ENCODE measurements at regions not wholly inside any gene's neighbourhood (a gene's known extent, or its start where the extent isn't known, plus 50 kb on each side); places are given as distances from the start of the nearest gene placed in this dataset.
"Not testable (repeated sequence)": the region's sequence is repeated elsewhere in the genome, so short reads cannot be mapped to it uniquely, and the experiment has no call there.

- DNase-seq: no peak
Measured at GRCh38 chr12:33703221-33703620, 263.6 kb upstream of the SYT10 start.

- DNase-seq: no peak
Measured at GRCh38 chr12:33706927-33707326, 267.3 kb upstream of the SYT10 start.

- no peak for DNase-seq
Measured at GRCh38 chr12:33708935-33709334, 269.3 kb upstream of the SYT10 start.

GRCh38 chr12:33710548-33710947, 270.9 kb upstream of the SYT10 start:
- DNase-seq: no peak

GRCh38 chr12:33718631-33719030, 279.0 kb upstream of the SYT10 start:
- DNase-seq: no peak

- no peak for DNase-seq
Measured at GRCh38 chr12:33721561-33721960, 281.9 kb upstream of the SYT10 start.

- no peak for DNase-seq
Measured at GRCh38 chr12:33724867-33725266, 285.2 kb upstream of the SYT10 start.

- no peak for DNase-seq
Measured at GRCh38 chr12:33734871-33735270, 287.4 kb upstream of the ALG10 start.

- DNase-seq: no peak
Measured at GRCh38 chr12:33752854-33753253, 269.4 kb upstream of the ALG10 start.

- no peak for DNase-seq
Measured at GRCh38 chr12:33757701-33758100, 264.6 kb upstream of the ALG10 start.

GRCh38 chr12:33759279-33759678, 263.0 kb upstream of the ALG10 start:
- no peak for DNase-seq

GRCh38 chr12:33763331-33763730, 259.0 kb upstream of the ALG10 start:
- no peak for DNase-seq

GRCh38 chr12:33770652-33771051, 251.6 kb upstream of the ALG10 start:
- no peak for DNase-seq

- no peak for DNase-seq
Measured at GRCh38 chr12:33771889-33772288, 250.4 kb upstream of the ALG10 start.

- DNase-seq: not testable (repeated sequence)
Measured at GRCh38 chr12:33773091-33773490, 249.2 kb upstream of the ALG10 start.

GRCh38 chr12:33786532-33786931, 235.8 kb upstream of the ALG10 start:
- no peak for DNase-seq

- DNase-seq: no peak
Measured at GRCh38 chr12:33794954-33795353, 227.3 kb upstream of the ALG10 start.

- no peak for DNase-seq
Measured at GRCh38 chr12:33795536-33795935, 226.8 kb upstream of the ALG10 start.

GRCh38 chr12:33813536-33813935, 208.8 kb upstream of the ALG10 start:
- no peak for DNase-seq

- no peak for DNase-seq
Measured at GRCh38 chr12:33817713-33818112, 204.6 kb upstream of the ALG10 start.

GRCh38 chr12:33818313-33818712, 204.0 kb upstream of the ALG10 start:
- DNase-seq: no peak

GRCh38 chr12:33825442-33825841, 196.9 kb upstream of the ALG10 start:
- no peak for DNase-seq

GRCh38 chr12:33825986-33826602, 196.2 kb upstream of the ALG10 start:
- DNase-seq: no peak

GRCh38 chr12:33828326-33828725, 194.0 kb upstream of the ALG10 start:
- DNase-seq: no peak

GRCh38 chr12:33830070-33830469, 192.2 kb upstream of the ALG10 start:
- no peak for DNase-seq

GRCh38 chr12:33832900-33833299, 189.4 kb upstream of the ALG10 start:
- DNase-seq: no peak
